ENCODE measurements at regions not wholly inside any gene's neighbourhood (a gene's known extent, or its start where the extent isn't known, plus 50 kb on each side); places are given as distances from the start of the nearest gene placed in this dataset.

- Histone ChIP-seq H3K4me3 (ENCODE audit: low read length in 2 of 2) (no peak overlapping the region), H3K27ac (ENCODE audit: low read length) (no peak overlapping the region), H3K36me3 (ENCODE audit: control insufficient read depth in 2 of 2, insufficient read depth in 2 of 2, low read length in 2 of 2) (no peaks in the 10 kb centered on the region), H3K4me1 (ENCODE audit: control insufficient read depth, insufficient read depth, low read length) (no peaks in the 10 kb centered on the region), H3K27me3 (ENCODE audit: control insufficient read depth in 1 of 2, insufficient read depth in 2 of 2, low read length in 2 of 2) (no peaks in the 10 kb centered on the region), H3K9ac (ENCODE audit: low read length in 2 of 2) (no peak overlapping the region), H3K9me3 (ENCODE audit: control insufficient read depth in 2 of 2, low read length in 2 of 2) (no peaks in the 10 kb centered on the region)
Measured at GRCh38 chr7:17600340-17600752, 301.9 kb downstream of the AHR start.

- Histone ChIP-seq H3K9me3 (ENCODE audit: control insufficient read depth in 2 of 2, low read length in 2 of 2) (no peaks in the 10 kb centered on the region), H3K27me3 (ENCODE audit: control insufficient read depth in 1 of 2, insufficient read depth in 2 of 2, low read length in 2 of 2) (no peaks in the 10 kb centered on the region), H3K36me3 (ENCODE audit: control insufficient read depth in 2 of 2, insufficient read depth in 2 of 2, low read length in 2 of 2) (no peaks in the 10 kb centered on the region), H3K4me3 (ENCODE audit: low read length in 2 of 2) (no peak overlapping the region), H3K4me1 (ENCODE audit: control insufficient read depth, insufficient read depth, low read length) (no peaks in the 10 kb centered on the region), H3K27ac (ENCODE audit: low read length) (no peak overlapping the region), H3K9ac (ENCODE audit: low read length in 2 of 2) (no peak overlapping the region)
Measured at GRCh38 chr7:17601921-17602320, 303.5 kb downstream of the AHR start.

- H3K9me3 ChIP-seq (ENCODE audit: control insufficient read depth in 2 of 2, low read length in 2 of 2) = no peaks in the 10 kb centered on the region
- H3K27me3 ChIP-seq (ENCODE audit: control insufficient read depth in 1 of 2, insufficient read depth in 2 of 2, low read length in 2 of 2) = no peaks in the 10 kb centered on the region
- no peak overlapping the region for H3K9ac ChIP-seq (ENCODE audit: low read length in 2 of 2)
- H3K4me1 ChIP-seq (ENCODE audit: control insufficient read depth, insufficient read depth, low read length) = no peaks in the 10 kb centered on the region
- no peak overlapping the region for H3K4me3 ChIP-seq (ENCODE audit: low read length in 2 of 2)
- H3K36me3 ChIP-seq (ENCODE audit: control insufficient read depth in 2 of 2, insufficient read depth in 2 of 2, low read length in 2 of 2) = no peaks in the 10 kb centered on the region
- no peak overlapping the region for H3K27ac ChIP-seq (ENCODE audit: low read length)
Measured at GRCh38 chr7:17608114-17608833, 309.8 kb downstream of the AHR start.

GRCh38 chr7:17611611-17612010 lies 313.2 kb downstream of the AHR start:
- Histone ChIP-seq H3K4me3 (ENCODE audit: low read length in 2 of 2) (no peak overlapping the region), H3K27me3 (ENCODE audit: control insufficient read depth in 1 of 2, insufficient read depth in 2 of 2, low read length in 2 of 2) (no peaks in the 10 kb centered on the region), H3K36me3 (ENCODE audit: control insufficient read depth in 2 of 2, insufficient read depth in 2 of 2, low read length in 2 of 2) (no peaks in the 10 kb centered on the region), H3K9me3 (ENCODE audit: control insufficient read depth in 2 of 2, low read length in 2 of 2) (peaks cover 0 to 5% of the 10 kb centered on the region in 2 donors), H3K9ac (ENCODE audit: low read length in 2 of 2) (no peak overlapping the region), H3K27ac (ENCODE audit: low read length) (no peak overlapping the region), H3K4me1 (ENCODE audit: control insufficient read depth, insufficient read depth, low read length) (no peaks in the 10 kb centered on the region)

GRCh38 chr7:17613338-17614041 lies 315.0 kb downstream of the AHR start:
- H3K9ac ChIP-seq (ENCODE audit: low read length in 2 of 2) = no peak overlapping the region
- no peaks in the 10 kb centered on the region for H3K4me1 ChIP-seq (ENCODE audit: control insufficient read depth, insufficient read depth, low read length)
- no peak overlapping the region for H3K4me3 ChIP-seq (ENCODE audit: low read length in 2 of 2)
- no peaks in the 10 kb centered on the region for H3K36me3 ChIP-seq (ENCODE audit: control insufficient read depth in 2 of 2, insufficient read depth in 2 of 2, low read length in 2 of 2)
- no peaks in the 10 kb centered on the region for H3K27me3 ChIP-seq (ENCODE audit: control insufficient read depth in 1 of 2, insufficient read depth in 2 of 2, low read length in 2 of 2)
- H3K9me3 ChIP-seq (ENCODE audit: control insufficient read depth in 2 of 2, low read length in 2 of 2) = peaks cover 0 to 5% of the 10 kb centered on the region in 2 donors
- H3K27ac ChIP-seq (ENCODE audit: low read length) = no peak overlapping the region

GRCh38 chr7:17617380-17617779 lies 318.9 kb downstream of the AHR start:
- no peaks in the 10 kb centered on the region for H3K36me3 ChIP-seq (ENCODE audit: control insufficient read depth in 2 of 2, insufficient read depth in 2 of 2, low read length in 2 of 2)
- no peak overlapping the region for H3K4me3 ChIP-seq (ENCODE audit: low read length in 2 of 2)
- no peaks in the 10 kb centered on the region for H3K27me3 ChIP-seq (ENCODE audit: control insufficient read depth in 1 of 2, insufficient read depth in 2 of 2, low read length in 2 of 2)
- H3K9me3 ChIP-seq (ENCODE audit: control insufficient read depth in 2 of 2, low read length in 2 of 2) = peaks cover 0 to 5% of the 10 kb centered on the region in 2 donors
- no peak overlapping the region for H3K27ac ChIP-seq (ENCODE audit: low read length)
- no peak overlapping the region for H3K9ac ChIP-seq (ENCODE audit: low read length in 2 of 2)
- no peaks in the 10 kb centered on the region for H3K4me1 ChIP-seq (ENCODE audit: control insufficient read depth, insufficient read depth, low read length)

- Histone ChIP-seq H3K4me1 (ENCODE audit: control insufficient read depth, insufficient read depth, low read length) (no peaks in the 10 kb centered on the region), H3K9ac (ENCODE audit: low read length in 2 of 2) (no peak overlapping the region), H3K36me3 (ENCODE audit: control insufficient read depth in 2 of 2, insufficient read depth in 2 of 2, low read length in 2 of 2) (no peaks in the 10 kb centered on the region), H3K9me3 (ENCODE audit: control insufficient read depth in 2 of 2, low read length in 2 of 2) (peaks cover 0 to 5% of the 10 kb centered on the region in 2 donors), H3K27me3 (ENCODE audit: control insufficient read depth in 1 of 2, insufficient read depth in 2 of 2, low read length in 2 of 2) (no peaks in the 10 kb centered on the region), H3K27ac (ENCODE audit: low read length) (no peak overlapping the region), H3K4me3 (ENCODE audit: low read length in 2 of 2) (no peak overlapping the region)
Measured at GRCh38 chr7:17617857-17618651, 319.6 kb downstream of the AHR start.

- H3K9ac ChIP-seq (ENCODE audit: low read length in 2 of 2) = no peak overlapping the region
- no peak overlapping the region for H3K4me3 ChIP-seq (ENCODE audit: low read length in 2 of 2)
- no peaks in the 10 kb centered on the region for H3K27me3 ChIP-seq (ENCODE audit: control insufficient read depth in 1 of 2, insufficient read depth in 2 of 2, low read length in 2 of 2)
- no peaks in the 10 kb centered on the region for H3K4me1 ChIP-seq (ENCODE audit: control insufficient read depth, insufficient read depth, low read length)
- H3K9me3 ChIP-seq (ENCODE audit: control insufficient read depth in 2 of 2, low read length in 2 of 2) = peaks cover 0 to 2% of the 10 kb centered on the region in 2 donors
- no peaks in the 10 kb centered on the region for H3K36me3 ChIP-seq (ENCODE audit: control insufficient read depth in 2 of 2, insufficient read depth in 2 of 2, low read length in 2 of 2)
- H3K27ac ChIP-seq (ENCODE audit: low read length) = no peak overlapping the region
Measured at GRCh38 chr7:17618652-17618974, 320.2 kb downstream of the AHR start.

GRCh38 chr7:17619196-17619818 lies 320.9 kb downstream of the AHR start:
- Histone ChIP-seq H3K27me3 (ENCODE audit: control insufficient read depth in 1 of 2, insufficient read depth in 2 of 2, low read length in 2 of 2) (no peaks in the 10 kb centered on the region), H3K27ac (ENCODE audit: low read length) (no peak overlapping the region), H3K9me3 (ENCODE audit: control insufficient read depth in 2 of 2, low read length in 2 of 2) (no peaks in the 10 kb centered on the region), H3K9ac (ENCODE audit: low read length in 2 of 2) (no peak overlapping the region), H3K36me3 (ENCODE audit: control insufficient read depth in 2 of 2, insufficient read depth in 2 of 2, low read length in 2 of 2) (no peaks in the 10 kb centered on the region), H3K4me3 (ENCODE audit: low read length in 2 of 2) (no peak overlapping the region), H3K4me1 (ENCODE audit: control insufficient read depth, insufficient read depth, low read length) (no peaks in the 10 kb centered on the region)

- H3K27ac ChIP-seq (ENCODE audit: low read length) = no peak overlapping the region
- no peak overlapping the region for H3K9ac ChIP-seq (ENCODE audit: low read length in 2 of 2)
- no peaks in the 10 kb centered on the region for H3K27me3 ChIP-seq (ENCODE audit: control insufficient read depth in 1 of 2, insufficient read depth in 2 of 2, low read length in 2 of 2)
- no peaks in the 10 kb centered on the region for H3K4me1 ChIP-seq (ENCODE audit: control insufficient read depth, insufficient read depth, low read length)
- no peak overlapping the region for H3K4me3 ChIP-seq (ENCODE audit: low read length in 2 of 2)
- H3K9me3 ChIP-seq (ENCODE audit: control insufficient read depth in 2 of 2, low read length in 2 of 2) = no peaks in the 10 kb centered on the region
- H3K36me3 ChIP-seq (ENCODE audit: control insufficient read depth in 2 of 2, insufficient read depth in 2 of 2, low read length in 2 of 2) = no peaks in the 10 kb centered on the region
Measured at GRCh38 chr7:17620566-17620965, 319.7 kb downstream of the SNX13 start.
